Putamen (tissue), 1 donor: ENCODE measurements at regions not wholly inside any gene's neighbourhood (a gene's known extent, or its start where the extent isn't known, plus 50 kb on each side); places are given as distances from the start of the nearest gene placed in this dataset.

Source experiments
- DNase-seq: peaks from one replicate; pipeline ENCODE4 v3.0.0-alpha.2; 2016; ENCODE audit warnings: low spot score

DNA sequence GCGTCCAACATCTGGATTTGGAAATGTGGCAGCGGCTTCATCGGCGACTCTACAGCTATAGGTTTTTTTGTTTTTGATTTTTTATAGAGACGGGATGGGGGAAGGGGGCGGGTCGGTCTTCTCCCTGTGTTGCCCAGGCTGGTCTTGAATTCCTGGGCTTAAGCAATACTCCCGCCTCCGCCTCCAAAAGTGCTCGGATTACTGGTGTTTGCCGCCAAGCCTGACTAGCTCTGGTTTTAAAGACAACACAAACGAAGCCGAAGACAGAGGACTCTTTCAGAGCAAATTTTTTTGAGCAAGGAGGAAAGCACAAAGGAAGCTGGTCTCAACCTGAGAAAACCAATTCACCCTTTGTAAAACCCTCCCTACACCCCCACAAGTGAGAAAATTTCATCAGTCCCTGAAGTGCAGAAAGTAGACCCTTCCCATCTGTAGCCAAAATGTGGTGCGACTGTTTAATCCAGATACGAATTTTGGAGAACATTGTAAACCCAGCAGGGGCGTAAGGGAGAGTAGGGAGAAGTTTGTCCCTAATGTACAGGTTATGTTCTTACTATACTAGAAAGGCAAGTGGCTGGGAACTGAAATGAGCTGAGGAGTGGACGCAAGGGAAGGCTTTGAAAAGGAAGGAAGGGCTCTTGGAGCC, 185.9 kb downstream of the TRIM27 start:
- no peak for DNase-seq

DNA sequence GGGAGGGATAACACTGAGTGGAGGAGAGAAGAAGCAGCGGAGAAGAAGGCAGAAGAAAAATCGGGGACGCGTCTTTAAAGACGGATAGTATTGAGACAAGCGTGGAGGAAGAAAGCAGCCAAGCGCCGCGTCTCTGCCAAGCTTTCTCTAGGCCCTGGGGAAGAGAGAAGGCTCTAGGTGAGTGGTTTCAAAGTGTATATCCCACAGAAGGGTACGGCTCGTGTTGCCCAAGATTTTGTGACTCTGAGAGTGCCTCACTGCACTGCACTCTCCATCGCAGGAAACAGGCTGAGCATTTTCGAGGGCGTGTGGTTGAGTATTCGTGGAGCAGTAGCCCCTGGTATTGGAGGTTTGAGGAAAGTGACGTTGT, 185.4 kb downstream of the TRIM27 start:
- no peak for DNase-seq

DNA sequence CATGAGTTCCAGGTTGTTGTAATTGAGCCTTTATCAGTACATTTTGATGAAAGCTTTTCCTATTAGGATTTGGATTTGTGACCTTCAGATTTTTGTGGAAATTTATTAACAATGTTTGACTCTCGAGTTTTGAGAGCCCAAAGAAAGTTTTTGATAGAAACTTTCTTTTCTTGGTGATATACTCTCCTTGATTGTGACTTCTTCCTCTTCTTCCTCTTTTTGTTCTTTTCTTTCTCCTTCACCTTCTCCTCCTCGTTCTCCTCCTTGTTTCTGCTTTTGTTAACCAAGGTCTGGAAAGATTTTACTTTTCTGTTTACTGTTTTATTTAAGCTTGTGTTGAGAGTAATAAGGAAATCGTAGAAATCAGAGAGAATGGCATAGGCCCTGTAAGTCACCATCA, 182.4 kb downstream of the TRIM27 start:
- no peak for DNase-seq

DNA sequence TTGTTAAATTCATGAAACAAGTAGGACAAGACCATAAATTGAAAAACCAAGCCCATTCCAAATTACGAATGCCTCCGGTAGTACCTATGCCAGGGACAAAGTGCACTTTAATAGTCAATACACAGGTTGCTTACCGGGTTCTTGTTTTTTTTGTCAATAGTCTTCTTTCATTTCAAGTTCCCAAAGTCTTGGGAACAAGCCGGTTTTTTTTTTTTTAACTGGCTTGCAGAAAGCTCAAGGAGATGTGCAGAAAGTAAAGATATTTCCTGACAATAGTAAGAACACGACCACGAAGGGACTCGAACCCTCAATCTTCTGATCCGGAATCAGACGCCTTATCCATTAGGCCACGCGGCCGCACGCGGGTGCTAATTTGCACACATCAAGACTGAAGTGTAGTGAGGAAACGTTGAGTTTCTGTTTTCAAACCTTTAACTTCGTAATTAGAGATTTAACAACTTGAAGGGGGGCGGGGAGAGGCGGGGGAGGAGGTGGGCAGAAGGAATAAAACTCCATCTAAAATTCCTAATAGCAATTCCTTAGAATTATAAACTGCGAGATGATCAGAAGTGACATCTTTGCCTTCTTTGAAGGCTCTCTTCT, 181.0 kb downstream of the TRIM27 start:
- no peak for DNase-seq

DNA sequence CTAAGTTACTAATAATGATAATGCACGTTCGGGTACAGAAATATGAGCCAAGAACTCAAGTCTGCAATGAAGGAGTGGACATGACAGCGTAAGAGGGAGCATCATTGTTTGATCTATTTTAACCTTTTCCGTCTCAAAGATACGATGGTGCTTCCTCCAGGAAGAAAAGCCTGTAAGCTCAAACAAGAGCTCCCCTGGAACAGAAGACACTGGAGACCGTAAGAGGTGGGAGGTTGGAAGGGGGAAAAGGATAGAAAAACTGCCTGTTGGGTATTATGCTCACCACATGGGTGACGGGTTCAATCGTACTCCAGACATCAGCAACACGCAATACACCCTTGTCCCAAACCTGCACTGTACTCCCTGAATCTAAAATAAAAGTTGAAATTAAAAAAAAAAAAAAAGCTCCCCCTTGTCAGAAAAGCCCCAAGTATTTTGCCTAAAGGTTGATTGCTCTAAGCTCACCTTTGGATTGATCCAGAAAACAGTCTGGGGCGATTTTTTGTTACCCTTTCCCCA, 180.5 kb downstream of the TRIM27 start:
- no peak for DNase-seq

DNA sequence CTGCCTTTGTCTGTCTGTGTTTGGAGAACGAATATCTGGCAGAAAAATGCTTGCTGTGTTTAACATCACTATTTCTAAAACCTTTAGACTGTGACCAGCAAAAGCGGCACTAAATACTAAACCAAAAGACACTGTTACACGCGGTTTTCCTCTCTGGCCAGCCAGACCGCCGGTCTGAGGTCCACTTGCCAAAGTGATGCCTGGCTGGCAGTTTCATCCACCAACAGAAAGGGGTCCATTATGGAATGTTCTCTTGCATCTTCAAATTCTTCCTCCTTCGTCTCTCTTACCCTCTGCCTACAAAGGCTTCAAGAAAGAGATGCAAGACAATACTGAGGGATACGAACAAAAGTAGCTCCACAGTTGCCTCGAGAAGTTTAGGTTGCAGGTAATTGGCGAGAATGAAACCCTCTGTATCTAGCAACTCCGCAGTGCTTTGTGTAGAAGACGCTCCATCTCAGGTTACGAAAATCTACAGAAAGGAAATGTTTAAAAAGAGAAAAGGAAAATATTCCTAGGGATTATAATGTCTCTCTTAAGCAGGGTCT, 176.6 kb downstream of the TRIM27 start:
- no peak for DNase-seq

DNA sequence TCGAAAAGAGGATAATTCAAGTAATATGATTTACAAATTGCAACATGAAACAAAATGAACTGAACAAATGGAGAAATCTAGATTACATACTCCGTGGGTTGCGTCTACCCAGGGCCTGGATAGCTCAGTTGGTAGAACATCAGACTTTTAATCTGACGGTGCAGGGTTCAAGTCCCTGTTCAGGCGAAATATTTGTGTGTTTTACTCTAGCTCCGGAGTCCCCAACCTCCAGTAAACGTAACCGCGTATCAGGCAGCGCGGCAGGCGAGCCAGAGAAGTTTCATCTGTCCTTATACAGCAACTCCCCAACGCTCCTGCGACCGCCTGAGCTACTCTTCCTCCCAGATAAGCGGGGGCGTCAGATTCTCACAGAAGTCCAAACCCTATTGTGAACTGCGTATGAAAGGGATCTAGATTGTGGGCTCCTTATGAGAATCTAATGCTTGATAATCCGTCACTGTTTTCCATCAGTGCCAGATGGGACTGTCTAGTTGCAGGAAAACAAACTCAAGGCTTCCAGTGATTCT, 176.1 kb downstream of the TRIM27 start:
- no peak for DNase-seq

DNA sequence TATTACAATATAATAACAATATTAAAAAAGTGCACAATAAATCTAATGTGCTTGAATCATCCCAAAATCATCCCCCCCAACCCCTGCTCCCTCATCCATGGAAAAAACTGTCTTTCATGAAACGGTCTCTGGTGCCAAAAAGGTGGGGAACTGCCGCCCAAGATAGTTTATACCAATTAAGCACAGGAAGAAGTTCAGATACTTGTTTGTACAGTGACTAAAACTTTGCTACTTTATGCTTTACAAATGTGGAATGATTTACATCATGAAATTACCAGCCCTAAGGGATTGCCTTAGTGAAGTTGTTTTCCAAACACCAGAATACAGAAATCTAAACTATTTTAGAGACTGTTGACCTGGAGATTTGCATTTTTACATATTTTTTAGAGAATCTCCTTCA, 175.6 kb downstream of the TRIM27 start:
- no peak for DNase-seq

DNA sequence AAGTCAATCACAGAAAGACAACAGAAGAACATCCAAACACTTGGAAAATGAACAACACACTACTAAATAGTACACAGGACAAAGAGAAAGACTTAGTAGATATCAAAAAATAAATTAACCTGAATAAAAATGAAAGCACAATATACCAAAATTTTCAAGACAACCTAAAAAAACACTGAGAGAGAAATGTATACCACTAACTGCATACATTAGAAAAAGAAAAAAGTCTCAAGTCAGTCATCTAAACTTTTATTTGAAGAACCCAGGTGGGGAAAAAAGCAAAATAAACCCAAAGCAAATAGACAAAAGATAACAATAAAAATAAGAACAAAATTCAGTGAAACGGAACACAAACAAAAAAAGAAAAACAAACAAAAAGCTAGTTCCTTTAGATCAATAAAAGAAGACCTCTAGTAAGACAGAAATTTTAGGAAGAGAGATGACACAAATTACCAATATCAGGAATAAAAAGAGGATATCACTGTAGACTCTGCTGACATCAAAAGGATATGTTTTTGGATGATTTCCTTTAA, 172.8 kb downstream of the TRIM27 start:
- no peak for DNase-seq

DNA sequence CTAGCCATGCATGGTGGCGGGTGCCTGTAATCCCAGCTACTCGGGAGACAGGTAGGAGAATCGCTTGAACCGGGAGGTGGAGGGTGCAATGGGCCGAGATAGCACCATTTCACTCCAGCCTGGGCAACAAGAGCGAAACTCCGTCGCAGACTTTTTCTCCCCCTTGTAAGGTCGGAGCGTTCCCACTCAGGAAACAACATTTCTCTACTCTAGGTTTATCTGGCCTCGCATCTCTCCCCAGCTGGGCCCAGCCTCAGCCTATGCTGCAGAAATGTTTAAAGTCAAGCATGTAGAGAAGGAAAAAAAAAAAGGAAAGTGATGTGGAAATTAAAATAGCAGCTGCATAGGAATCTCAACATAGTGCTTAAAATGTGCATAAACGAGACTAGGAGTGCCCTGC, 172.3 kb downstream of the TRIM27 start:
- no peak for DNase-seq

DNA sequence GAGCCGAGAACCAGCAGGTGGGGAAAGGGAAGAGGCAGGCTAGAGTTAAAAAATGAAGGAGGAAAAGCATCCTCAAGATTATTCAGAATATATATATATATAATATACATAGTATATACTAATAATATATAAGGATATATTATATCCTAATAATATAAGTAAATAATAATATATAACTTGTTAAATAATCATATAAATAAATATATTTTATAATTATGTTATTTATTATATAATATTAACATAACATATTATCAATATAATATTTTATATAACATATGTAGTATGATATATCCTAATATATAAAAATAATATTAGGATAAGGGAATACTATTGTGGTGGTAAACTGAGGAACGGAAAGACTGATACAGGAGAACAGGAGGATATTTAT, 171.8 kb downstream of the TRIM27 start:
- no peak for DNase-seq

DNA sequence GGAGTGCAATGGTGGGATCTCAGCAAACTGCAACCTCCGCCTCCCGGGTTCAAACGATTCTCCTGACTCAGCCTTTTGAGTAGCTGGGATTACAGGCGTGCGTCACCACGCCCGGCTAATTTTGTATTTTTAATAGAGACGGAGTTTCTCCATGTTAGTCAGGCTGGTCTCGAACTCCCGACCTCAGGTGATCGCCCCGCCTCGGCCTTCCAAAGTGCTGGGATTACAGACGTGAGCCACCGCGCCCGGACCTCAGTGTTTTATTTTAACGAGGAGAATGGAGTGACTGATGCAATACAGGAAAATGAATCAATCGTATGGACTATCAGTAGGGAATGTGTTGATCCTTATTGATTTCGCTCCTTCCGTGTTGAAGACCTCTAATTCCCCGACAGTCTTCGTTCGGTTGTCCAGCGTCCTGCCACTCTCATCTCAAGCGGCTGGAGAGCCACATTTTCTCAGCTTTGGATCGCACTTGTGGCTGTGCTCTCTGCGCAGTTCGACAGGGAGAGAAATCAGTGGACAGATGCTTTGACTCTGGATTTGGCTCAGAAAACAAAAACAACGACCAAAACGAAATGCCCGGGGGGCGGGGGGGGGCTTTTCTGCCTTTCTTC, 166.2 kb downstream of the TRIM27 start:
- DNase-seq: no peak

DNA sequence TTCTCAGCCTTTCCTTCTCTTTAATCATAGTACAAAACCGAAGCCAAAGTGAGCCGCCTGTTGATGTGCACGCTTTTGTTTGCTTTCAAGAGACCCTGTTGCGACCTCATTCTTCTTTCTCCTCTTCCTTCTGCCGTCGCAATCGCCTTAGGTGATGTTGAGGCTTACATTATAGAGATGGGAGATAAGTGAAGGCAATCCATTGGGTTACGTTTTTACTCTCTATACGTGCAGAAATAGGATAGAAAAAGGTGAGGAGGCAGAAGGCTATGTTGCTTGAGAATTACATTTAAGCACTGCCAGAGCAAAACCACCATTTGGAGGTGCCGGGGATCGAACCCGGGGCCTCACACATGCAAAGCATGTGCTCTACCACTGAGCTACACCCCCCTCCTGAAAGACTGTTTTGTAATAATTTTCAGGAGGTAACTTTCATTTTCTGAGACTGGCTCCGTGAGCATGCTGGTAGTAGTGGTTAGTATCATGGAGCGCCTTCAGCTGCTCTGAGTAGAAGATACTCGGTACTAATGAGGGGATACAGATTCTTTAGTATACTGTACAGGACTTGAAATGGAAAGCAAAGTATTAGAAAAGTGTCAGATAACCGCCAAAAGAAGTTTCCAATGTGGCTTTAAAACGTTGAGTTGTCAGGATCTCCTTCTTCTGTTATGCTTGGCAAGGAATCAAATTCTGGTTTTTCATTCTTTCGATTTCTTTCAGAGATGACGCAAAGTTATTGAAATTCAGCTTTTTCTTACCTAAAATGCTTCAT, 165.6 kb downstream of the TRIM27 start:
- no peak for DNase-seq

DNA sequence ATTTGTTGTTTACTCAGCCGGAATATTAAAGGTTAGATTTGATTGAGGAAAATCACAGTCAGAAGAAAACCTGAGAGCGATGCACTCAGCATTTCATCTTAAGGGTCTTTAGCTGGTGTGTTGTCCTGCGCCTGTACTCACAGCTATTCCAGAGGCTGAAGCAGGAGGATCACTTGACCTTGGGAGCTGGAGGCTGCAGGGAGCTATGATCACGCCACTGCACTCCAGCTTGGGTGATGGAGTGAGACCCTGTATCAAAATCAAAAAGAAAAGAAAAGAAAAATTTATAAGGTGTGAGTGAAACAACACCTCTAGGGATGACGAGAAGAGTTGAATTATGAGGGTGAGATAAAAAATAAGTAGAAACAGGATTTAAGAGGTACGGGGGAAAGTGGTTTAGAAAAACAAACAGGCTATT, 165.0 kb downstream of the TRIM27 start:
- no peak for DNase-seq

DNA sequence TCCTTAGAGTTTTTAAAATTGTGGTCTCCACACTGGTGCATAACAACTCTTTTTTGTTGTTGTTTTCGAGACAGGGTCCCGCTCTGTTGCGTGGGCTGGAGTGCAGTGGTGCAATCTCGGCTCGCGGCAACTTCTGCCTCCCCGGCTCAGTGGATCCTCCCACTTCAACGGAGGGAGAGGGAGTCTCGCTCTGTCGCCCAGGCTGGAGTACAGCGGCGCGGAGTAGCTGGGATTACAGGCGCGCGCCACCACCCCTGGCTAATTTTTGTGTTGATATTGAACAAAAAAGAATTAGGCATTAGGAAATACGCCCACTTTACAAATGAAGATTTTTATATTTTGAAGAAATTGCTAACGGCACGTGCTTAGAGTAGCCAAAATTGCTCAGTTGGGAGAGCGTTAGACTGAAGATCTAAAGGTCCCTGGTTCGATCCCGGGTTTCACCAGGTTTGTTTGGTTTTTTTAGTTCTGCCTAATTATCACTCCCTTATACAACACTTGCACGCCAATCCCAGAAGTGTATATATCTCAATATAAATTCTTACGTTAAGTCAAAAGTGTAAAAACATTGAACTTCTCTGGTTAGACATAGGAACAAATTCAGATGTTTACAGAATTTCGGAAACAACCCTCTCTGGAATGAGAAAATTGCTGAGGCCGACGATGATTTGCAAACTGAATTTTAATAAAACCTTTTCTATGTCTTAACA, 159.6 kb downstream of the TRIM27 start:
- no peak for DNase-seq

DNA sequence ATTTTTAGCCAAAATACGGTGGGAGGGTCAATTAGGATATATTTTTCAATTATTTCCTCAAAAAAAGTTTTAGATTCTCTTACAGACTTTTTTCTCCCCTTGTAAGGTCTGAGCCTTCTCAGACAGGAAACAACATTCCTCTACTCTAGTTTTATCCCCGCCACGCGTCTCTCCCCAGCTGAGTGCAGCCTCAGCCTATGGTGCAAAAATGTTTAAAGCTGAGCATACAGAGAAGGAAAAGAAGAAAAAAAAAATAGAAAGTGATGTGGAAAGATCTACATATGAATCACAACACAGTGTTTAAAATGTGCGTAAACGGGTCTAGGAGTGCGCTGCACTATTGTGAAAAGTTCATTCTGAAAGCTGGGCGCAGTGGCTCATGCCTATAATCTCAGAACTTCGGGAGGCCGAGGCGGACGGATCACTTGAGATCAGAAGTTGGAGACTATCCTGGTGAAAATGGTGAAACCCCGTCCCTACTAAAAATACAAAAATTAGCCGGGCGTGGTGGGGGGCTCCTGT, 159.0 kb downstream of the TRIM27 start:
- no peak for DNase-seq

DNA sequence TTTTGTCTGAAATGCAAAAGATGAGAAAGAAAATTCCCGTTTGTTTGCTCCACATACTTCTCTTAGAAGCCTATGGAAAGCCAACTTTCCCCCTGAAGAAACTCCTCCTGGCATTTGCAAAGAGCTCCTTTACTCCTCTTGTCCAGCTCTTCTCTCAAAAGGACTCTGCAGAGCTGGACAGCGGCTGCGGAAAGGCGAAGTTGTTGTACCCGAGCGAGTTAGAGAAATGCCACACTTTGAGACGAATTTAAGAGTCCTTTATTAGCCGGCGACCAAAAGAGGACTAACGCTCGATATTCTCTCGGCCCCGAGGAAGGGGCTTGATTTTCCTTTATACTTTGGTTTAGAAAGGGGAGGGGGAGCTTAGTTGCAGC, 157.8 kb downstream of the TRIM27 start:
- DNase-seq: no peak

DNA sequence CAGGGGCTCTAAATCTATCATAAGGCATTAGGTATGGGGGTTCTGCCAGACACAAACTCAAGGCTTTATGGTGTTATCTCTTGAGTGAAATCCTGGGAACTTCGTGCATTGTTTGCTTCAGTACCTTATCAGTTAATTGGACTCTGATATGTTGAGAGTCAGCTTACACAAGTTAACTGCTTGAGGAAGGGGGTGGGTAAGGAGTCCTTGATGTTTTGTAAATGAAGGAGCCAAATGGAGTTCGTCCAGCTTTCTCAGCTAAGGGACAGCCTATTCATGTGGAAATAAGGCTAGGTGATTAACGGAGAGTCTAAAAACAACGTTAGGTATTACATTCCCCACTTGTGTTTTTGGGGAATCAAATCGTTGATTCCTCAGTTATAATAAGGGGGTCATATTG, 157.4 kb downstream of the TRIM27 start:
- DNase-seq: no peak

DNA sequence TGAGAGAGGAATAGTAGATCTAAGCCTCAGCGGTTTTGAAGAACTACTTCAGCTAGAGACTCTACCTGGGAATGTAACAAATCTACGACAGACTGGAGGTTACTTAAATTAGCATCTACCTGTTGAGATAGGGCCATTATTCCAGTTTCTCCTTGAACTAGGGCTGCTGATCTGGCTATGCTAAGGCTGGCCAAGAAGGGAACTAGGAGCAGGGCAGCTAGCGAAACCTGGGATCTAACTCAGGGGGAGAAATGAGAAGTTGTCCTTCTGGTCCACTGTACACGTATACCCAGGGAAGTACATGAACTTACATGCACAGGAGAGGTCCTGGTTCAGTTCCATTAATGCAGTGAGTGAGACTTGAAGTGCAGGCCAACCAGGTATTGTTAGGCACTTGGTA, 156.7 kb downstream of the TRIM27 start:
- no peak for DNase-seq

DNA sequence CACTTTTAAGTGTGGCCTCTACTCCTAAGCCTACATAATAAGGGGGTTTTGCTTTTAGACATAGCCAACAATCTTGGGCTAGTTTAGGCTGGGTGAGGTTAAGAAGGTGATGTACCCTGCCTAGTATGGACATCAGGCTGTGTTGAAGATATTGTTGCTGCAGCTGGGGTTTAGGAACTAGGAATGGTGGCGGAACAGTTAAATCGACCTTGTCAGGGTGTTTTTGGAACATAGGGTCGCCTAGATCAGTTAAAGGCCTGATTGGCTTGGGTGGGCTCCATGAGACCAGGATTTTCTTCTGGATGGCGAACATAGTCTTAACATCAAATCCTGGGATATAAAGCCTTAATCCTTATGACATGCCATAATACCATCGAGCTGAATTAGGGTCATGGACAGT, 156.1 kb downstream of the TRIM27 start:
- DNase-seq: no peak

DNA sequence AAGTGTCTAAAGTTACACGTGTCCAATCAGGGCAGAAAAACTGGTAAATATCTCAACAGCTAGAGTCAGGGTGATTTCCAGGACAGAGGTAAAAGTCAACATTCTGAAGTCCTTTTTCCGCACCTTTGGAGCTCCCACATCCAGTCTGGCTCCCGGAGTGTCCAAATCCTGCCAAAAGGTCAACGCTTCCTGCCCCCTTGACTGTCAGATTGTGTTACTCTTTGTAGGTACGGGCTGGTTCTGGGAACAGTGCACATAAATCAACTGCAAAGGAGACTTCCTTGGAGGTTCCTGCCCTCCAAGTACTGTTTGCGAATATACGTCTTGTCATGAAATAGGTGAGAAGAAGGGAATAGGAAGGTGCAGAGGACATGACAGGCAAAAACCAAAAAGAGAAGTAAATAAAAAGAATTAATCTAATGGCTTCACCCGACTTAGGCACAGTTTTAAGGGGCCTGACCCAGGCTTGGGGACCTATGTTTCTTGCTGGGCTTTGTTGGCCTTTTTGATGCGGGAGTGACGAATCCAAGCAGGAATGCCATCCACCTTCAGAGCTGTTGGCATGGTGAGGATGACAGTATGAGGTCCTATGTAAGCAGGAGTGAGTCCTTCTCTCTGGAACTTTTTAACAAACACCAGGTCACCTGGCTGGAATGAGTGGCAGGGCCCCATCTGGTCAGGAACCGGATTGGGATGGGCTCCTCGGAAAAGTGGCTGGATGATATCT, 155.4 kb downstream of the TRIM27 start:
- DNase-seq: no peak
